GM18870 (cell line): ENCODE measurements at regions not wholly inside any gene's neighbourhood (a gene's known extent, or its start where the extent isn't known, plus 50 kb on each side); places are given as distances from the start of the nearest gene placed in this dataset.
"Not testable (repeated sequence)": the region's sequence is repeated elsewhere in the genome, so short reads cannot be mapped to it uniquely, and the experiment has no call there.

ENCODE experiments used
- ATAC-seq: cut with Tn5 transposase; IDR thresholded peaks from one replicate; pipeline ENCODE4 v1.9.1; 2021; ENCODE audit warnings: moderate library complexity; ENCODE audit not compliant: unreplicated experiment

- no peak for ATAC-seq
These were observed 203.2 kb downstream of the LAS1L start for GRCh38 chrX:65331371-65331770.

- no peak for ATAC-seq
These were observed 234.3 kb downstream of the LAS1L start for GRCh38 chrX:65300104-65300809.

GRCh38 chrX:65282905-65283304 is 251.7 kb downstream of the LAS1L start:
- ATAC-seq = not testable (repeated sequence)

- no peak for ATAC-seq
These were observed 261.4 kb downstream of the LAS1L start for GRCh38 chrX:65273152-65273551.

GRCh38 chrX:65266482-65266881 is 268.1 kb downstream of the LAS1L start:
- no peak for ATAC-seq

GRCh38 chrX:65253817-65254216 is 277.6 kb upstream of the ZC4H2 start:
- no peak for ATAC-seq

- no peak for ATAC-seq
These were observed 264.9 kb upstream of the ZC4H2 start for GRCh38 chrX:65241059-65241721.

- ATAC-seq = no peak
These were observed 227.3 kb upstream of the ZC4H2 start for GRCh38 chrX:65203545-65203944.

- ATAC-seq = no peak
These were observed 220.6 kb upstream of the ZC4H2 start for GRCh38 chrX:65196758-65197360.

- ATAC-seq = no peak
These were observed 219.4 kb upstream of the ZC4H2 start for GRCh38 chrX:65195621-65196020.

- no peak for ATAC-seq
These were observed 218.3 kb upstream of the ZC4H2 start for GRCh38 chrX:65194547-65194946.

GRCh38 chrX:65163325-65163724 is 187.1 kb upstream of the ZC4H2 start:
- ATAC-seq = not testable (repeated sequence)

GRCh38 chrX:65148232-65148631 is 172.0 kb upstream of the ZC4H2 start:
- no peak for ATAC-seq

GRCh38 chrX:65136424-65136823 is 160.2 kb upstream of the ZC4H2 start:
- ATAC-seq = no peak

GRCh38 chrX:65127842-65128241 is 151.6 kb upstream of the ZC4H2 start:
- ATAC-seq = no peak

- no peak for ATAC-seq
These were observed 122.6 kb upstream of the ZC4H2 start for GRCh38 chrX:65098851-65099250.

- no peak for ATAC-seq
These were observed 117.4 kb upstream of the ZC4H2 start for GRCh38 chrX:65093658-65094057.

- no peak for ATAC-seq
These were observed 97.0 kb upstream of the ZC4H2 start for GRCh38 chrX:65073233-65073632.

GRCh38 chrX:65072590-65072989 is 96.3 kb upstream of the ZC4H2 start:
- ATAC-seq = no peak

GRCh38 chrX:65058626-65059025 is 82.4 kb upstream of the ZC4H2 start:
- not testable (repeated sequence) for ATAC-seq

GRCh38 chrX:65045001-65045400 is 68.8 kb upstream of the ZC4H2 start:
- no peak for ATAC-seq

- ATAC-seq = peak; percentile 36
These were observed 59.2 kb upstream of the ZC4H2 start for GRCh38 chrX:65035446-65035770.
